C4-2B (cell line): ENCODE measurements at regions not wholly inside any gene's neighbourhood (a gene's known extent, or its start where the extent isn't known, plus 50 kb on each side); places are given as distances from the start of the nearest gene placed in this dataset.

Experiments used
- ZFX ChIP-seq: fragments of 450-650 bp; IDR thresholded peaks from 2 replicates; pipeline ENCODE4 v1.6.1; 2017
- TF ChIP-seq, protein P1 (sequence below): fragments of 450-650 bp; conservative IDR thresholded peaks from 2 replicates; pipeline ENCODE4 v1.5.1; 2017; ENCODE audit warnings: mild to moderate bottlenecking

GRCh38 chrX:6783912-6784311 lies 249.0 kb upstream of the VCX3A start:
- TF ChIP-seq, protein P1, sequence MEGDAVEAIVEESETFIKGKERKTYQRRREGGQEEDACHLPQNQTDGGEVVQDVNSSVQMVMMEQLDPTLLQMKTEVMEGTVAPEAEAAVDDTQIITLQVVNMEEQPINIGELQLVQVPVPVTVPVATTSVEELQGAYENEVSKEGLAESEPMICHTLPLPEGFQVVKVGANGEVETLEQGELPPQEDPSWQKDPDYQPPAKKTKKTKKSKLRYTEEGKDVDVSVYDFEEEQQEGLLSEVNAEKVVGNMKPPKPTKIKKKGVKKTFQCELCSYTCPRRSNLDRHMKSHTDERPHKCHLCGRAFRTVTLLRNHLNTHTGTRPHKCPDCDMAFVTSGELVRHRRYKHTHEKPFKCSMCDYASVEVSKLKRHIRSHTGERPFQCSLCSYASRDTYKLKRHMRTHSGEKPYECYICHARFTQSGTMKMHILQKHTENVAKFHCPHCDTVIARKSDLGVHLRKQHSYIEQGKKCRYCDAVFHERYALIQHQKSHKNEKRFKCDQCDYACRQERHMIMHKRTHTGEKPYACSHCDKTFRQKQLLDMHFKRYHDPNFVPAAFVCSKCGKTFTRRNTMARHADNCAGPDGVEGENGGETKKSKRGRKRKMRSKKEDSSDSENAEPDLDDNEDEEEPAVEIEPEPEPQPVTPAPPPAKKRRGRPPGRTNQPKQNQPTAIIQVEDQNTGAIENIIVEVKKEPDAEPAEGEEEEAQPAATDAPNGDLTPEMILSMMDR: no peak
- no peak for TF ChIP-seq ZFX
